HG03354 (cell line): ENCODE measurements at regions not wholly inside any gene's neighbourhood (a gene's known extent, or its start where the extent isn't known, plus 50 kb on each side); places are given as distances from the start of the nearest gene placed in this dataset.

Experiments
- ATAC-seq: cut with Tn5 transposase; IDR thresholded peaks from one replicate; pipeline ENCODE4 v1.9.1; 2021; ENCODE audit warnings: mild to moderate bottlenecking; ENCODE audit not compliant: unreplicated experiment, poor library complexity, severe bottlenecking

DNA sequence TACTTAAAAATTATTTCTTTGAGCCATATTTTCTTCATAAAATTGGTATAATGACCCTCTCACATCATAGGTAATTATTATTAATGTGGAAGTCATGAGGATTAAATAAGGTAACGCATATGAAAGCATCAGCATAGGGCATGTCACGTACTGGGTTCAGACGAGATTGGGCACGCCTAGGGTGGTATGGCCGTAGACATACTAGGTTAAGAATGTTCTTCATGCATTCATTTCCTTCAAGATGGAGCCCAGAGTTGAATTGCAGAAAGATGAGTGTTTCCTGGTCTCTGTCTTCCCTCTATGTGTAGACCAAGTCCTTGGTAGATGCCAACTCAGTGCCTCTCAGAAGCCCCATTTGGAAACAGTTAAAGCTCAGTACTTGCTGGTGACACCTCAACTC is 174.1 kb upstream of the CLINT1 start:
- ATAC-seq = no peak

GRCh38 chr5:158032246-158032645 is 173.3 kb upstream of the CLINT1 start:
- ATAC-seq = no peak

GRCh38 chr5:158027806-158028775 is 169.1 kb upstream of the CLINT1 start:
- no peak for ATAC-seq

- no peak for ATAC-seq
These were observed 167.5 kb upstream of the CLINT1 start for GRCh38 chr5:158026304-158027031.

DNA sequence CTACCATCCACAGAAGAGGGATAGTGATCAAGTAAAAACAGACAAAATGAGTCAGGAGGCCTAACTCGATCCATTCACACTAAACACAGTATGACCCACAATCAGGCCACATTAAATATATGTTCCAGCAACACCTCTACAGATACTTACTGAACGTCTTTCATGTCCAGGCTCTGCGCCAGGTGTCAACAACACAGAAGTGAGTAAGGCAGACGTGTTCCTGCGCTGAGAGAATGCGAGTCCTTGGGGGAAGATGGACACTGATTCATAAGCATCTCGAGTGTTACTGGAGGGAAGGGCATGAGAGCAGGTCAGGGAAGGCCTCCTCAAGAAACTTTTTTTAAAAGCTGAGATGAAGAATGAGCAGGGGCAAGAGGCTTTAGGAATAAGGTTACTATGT is 164.3 kb upstream of the CLINT1 start:
- no peak for ATAC-seq

GRCh38 chr5:158022837-158023236 is 163.9 kb upstream of the CLINT1 start:
- no peak for ATAC-seq

- ATAC-seq = no peak
These were observed 163.4 kb upstream of the CLINT1 start for GRCh38 chr5:158022393-158022792.

DNA sequence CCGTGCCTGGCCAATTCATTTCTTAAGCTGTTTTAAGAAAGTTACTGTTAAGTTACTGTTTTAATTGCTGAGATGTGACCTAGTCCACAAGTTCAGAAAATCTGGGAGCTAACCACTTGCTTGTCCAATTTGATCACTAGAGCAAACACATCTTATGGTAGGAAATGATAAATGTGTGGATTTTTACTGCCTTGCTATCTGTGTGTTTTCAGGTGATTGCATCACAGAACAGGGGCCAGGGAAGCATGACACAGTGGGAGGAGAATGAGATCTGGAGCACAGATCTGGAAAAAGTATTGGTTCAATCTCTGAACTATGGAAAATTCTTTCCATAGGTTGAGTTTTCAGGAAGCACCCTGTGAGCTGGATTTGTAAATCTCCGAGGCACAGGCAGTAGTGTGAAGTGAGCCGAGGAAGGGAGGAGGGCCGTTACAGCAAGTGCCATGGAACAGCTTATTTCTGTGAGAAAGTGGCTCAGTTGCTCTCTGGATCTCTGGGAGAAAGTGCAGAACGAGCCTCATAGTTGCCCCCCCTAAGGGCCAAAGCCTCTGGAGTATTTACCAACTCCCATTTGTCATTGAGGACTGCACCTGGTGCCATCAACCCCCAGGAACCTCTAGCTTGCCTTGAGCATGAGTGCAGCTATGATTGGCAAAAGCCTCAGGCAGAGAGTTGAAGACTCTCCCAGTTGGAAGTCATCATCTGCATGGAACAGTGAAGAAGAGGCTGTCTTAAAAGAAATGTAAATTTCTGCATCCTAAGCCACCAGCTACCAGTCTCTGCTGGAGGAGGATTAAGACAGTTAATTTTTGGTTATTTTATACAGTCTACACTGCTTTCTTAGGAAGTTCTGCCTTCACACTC is 161.8 kb upstream of the CLINT1 start:
- ATAC-seq = no peak

DNA sequence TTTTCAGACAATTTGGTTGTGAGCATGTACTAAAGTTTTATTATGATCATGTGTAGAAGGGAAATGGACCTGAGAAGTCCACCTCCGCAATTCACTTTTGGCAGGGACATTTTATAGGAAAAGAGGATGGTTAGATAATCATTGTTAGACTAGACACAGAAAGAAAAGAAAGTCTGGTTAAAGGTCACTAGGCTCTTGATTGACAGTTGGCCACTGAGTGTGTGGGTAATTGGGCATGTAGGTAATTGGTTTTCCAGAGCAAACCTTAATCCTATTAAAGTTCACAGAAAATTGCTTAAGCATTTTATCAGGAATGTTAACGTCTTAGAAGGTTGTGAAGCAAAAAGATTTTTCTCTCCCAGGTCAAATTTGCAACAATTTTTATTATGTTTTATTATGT is 158.5 kb upstream of the CLINT1 start:
- no peak for ATAC-seq

DNA sequence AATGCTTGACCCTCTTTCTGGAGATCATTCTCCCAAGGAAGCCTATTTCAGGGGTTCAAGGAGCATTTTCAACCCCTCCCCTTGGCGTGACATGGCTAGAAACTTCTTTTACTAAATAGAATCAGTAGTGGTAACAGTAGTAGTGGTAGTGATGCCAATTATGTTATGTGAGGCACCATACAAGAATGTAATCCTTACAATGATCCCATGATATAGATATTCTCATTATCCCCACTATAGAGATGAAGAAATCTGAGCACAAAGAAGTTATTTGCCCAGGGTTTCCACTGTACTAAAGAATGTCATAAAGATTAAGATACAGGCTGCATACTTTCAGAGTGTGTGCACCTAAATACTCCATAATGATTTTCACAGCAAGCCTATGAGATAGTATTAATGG is 155.4 kb upstream of the CLINT1 start:
- no peak for ATAC-seq

DNA sequence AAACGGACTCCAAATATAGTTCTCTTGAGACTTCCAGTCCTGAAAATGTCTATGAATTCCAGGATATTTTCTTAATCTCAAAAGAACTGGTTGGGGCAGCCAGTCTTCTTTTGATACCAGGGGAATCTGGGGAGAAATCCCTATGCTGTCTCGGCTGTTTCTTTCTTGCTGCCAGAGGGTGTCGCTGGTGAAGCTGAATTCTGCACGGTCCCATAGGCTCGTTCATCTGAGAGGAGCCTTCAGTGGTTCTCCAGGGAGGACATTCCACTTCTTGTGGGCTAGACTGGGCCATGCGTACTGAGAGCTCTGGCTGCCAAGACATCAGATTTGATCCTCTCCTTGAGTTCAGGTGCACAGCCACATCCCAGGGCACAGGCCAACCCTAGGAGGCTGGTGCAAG is 155.0 kb upstream of the CLINT1 start:
- ATAC-seq = no peak

DNA sequence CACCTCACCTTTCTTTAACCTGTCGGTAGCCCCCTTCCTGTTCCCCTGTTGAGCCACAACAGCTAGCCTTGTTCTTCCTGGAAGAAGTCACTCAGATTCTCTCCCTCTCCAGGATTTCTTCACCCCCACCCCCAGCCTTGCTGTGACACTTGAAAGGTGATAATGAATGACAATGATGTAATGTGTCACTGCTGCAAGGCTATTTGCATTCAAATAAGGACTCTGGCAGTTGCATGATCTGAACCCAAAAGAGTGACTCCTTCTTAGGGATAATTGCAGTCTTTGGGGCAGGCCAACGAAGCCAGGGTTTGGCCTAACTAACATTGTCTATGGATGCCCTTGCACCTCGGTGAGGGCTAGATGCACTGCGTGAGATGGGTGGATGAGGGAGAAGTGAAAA is 154.4 kb upstream of the CLINT1 start:
- ATAC-seq = no peak

DNA sequence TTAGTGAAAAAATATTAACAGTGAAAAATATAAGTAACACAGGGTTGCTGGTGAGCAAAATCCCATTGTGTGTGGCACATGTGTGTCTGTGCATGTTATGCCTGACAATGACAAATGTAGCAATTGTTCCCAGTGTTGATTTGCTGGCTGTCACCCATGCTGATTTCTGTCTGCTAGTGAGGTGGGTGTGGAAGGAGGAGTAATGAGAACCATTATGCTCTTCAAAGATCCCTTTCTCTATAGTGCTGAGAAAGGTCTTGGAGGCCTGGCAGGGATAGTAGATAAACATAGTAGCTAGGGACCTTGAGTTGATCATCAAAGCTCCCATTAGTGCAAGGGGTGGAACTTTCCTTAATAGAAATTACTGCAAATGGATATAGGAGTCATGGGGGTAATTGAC is 152.5 kb upstream of the CLINT1 start:
- ATAC-seq = no peak

DNA sequence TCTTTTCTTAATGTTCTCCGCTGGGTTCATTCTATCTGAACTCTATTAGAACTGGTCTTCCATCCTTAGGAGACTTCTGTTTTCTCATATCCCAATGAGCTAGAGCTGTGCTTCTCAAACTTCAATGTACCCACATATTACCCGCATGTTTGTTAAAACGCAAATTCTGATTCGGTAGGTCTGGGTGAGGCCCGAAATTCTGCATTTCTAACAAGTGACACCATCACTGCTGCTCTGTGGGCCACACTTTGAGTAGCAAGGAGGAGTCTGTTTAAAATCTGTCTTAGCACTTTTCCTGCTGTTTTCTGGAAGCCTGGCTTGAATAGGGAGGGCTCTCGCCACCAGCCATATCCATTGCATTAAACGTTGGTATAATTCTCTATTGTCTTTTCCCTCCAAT is 151.9 kb upstream of the CLINT1 start:
- ATAC-seq = no peak

- ATAC-seq = no peak
These were observed 148.4 kb upstream of the CLINT1 start for GRCh38 chr5:158007336-158007735.

GRCh38 chr5:157999696-158000095 is 140.8 kb upstream of the CLINT1 start:
- ATAC-seq = no peak

DNA sequence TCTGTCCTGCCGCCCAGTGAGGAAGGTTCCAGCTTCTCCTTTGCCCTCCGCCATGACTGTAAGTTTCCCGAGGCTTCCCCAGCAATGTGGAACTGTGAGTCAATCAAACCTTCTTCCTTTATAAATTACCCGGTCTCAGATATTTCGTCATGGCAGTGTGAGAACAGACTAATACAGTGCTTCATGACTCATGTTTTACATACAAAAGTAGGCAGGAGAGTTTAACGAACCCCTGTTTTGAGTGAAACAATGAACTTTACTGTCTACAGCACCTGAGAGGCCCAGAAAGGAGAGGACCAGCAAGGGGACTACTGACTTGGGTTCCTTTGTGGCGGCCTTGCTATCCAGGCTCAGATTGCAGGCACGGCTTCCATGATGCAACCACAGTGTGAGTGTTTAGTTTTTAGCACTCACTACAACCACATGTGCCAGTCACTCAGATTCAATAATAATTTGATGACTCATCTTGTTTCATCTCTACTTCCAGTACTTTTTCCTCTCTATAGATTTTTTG is 139.1 kb upstream of the CLINT1 start:
- ATAC-seq = no peak

- ATAC-seq = peak; percentile 87
These were observed 136.1 kb upstream of the CLINT1 start for GRCh38 chr5:157994906-157995519.

GRCh38 chr5:157993986-157994691 is 135.2 kb upstream of the CLINT1 start:
- no peak for ATAC-seq
